Endodermal cell (in vitro differentiated cells): ENCODE measurements at regions not wholly inside any gene's neighbourhood (a gene's known extent, or its start where the extent isn't known, plus 50 kb on each side); places are given as distances from the start of the nearest gene placed in this dataset.

Experiments
- DNase-seq: peaks from one replicate; pipeline ENCODE4 v3.0.0-alpha.2; 2017
- H3K27ac ChIP-seq: 2 replicates; pipeline ENCODE4 v1.5.1; 2013; ENCODE audit warnings: mild to moderate bottlenecking, low read depth, low read length, moderate library complexity
- H3K27me3 ChIP-seq: 2 replicates; pipeline ENCODE4 v1.6.1; 2013; ENCODE audit warnings: mild to moderate bottlenecking, low read length, moderate library complexity; ENCODE audit not compliant: insufficient read depth, control insufficient read depth, poor library complexity, severe bottlenecking
- H3K36me3 ChIP-seq: 2 replicates; pipeline ENCODE4 v1.7.0; 2013; ENCODE audit warnings: mild to moderate bottlenecking, low read length, moderate library complexity; ENCODE audit not compliant: control insufficient read depth, insufficient read depth
- H3K4me1 ChIP-seq: one replicate; pipeline ENCODE4 v1.7.0; 2013; ENCODE audit warnings: low read length; ENCODE audit not compliant: control insufficient read depth, insufficient read depth
- H3K4me3 ChIP-seq: 2 replicates; pipeline ENCODE4 v1.5.1; 2013; ENCODE audit warnings: mild to moderate bottlenecking, low read length, moderate library complexity
- H3K9ac ChIP-seq: 2 replicates; pipeline ENCODE4 v1.6.1; 2013; ENCODE audit warnings: mild to moderate bottlenecking, low read length, moderate library complexity; ENCODE audit not compliant: poor library complexity, severe bottlenecking; ENCODE audit errors: extremely low read depth
- H3K9me3 ChIP-seq: 2 replicates; pipeline ENCODE4 v1.6.1; 2013; ENCODE audit warnings: mild to moderate bottlenecking, low read length, moderate library complexity; ENCODE audit not compliant: control insufficient read depth
- H3K27ac Mint-ChIP-seq: 2 replicates; pipeline ENCODE4 v1.8.0; 2020; ENCODE audit warnings: mixed read lengths
- H3K27me3 Mint-ChIP-seq: 2 replicates; pipeline ENCODE4 v1.8.0; 2021; ENCODE audit warnings: mild to moderate bottlenecking, mixed read lengths; ENCODE audit not compliant: insufficient read depth
- H3K36me3 Mint-ChIP-seq: 2 replicates; pipeline ENCODE4 v1.8.0; 2020; ENCODE audit warnings: low read depth, mixed read lengths
- H3K4me1 Mint-ChIP-seq: 2 replicates; pipeline ENCODE4 v1.8.0; 2020; ENCODE audit warnings: mixed read lengths
- H3K4me3 Mint-ChIP-seq: 2 replicates; pipeline ENCODE4 v1.8.0; 2020; ENCODE audit warnings: mild to moderate bottlenecking, moderate library complexity, mixed read lengths
- H3K9me3 Mint-ChIP-seq: 2 replicates; pipeline ENCODE4 v1.8.0; 2020; ENCODE audit warnings: mild to moderate bottlenecking, mixed read lengths
- CTCF ChIP-seq: fragments of 200-600 bp; sonication (generic); conservative IDR thresholded peaks from 2 replicates; pipeline ENCODE4 v1.5.0; 2021; ENCODE audit warnings: antibody characterized with exemption, mild to moderate bottlenecking
- WGBS, 2 experiments: methylation state at CpG; one replicate each; pipeline versions ENCODE4 v1.1.5 to v1.1.7; 2013; ENCODE audit warnings: missing lambda C conversion rate in 2 of 2, mixed read lengths in 1 of 2; ENCODE audit not compliant: insufficient coverage in 1 of 2, insufficient read length in 1 of 2; 5-methylcytosine and 5-hydroxymethylcytosine counted together

- H3K4me3 ChIP-seq: no peak overlapping the region
- Mint-ChIP-seq H3K27me3 (peaks cover 6% of the 10 kb centered on the region), H3K27ac (no peak overlapping the region), H3K4me1 (peaks cover under 1% of the 10 kb centered on the region), H3K4me3 (no peak overlapping the region), H3K9me3 (peaks cover 12% of the 10 kb centered on the region), H3K36me3 (peaks cover 27% of the 10 kb centered on the region)
- no peak for TF ChIP-seq CTCF
- peaks cover 10% of the 10 kb centered on the region for H3K36me3 ChIP-seq
- DNase-seq: no peak
- no peak overlapping the region for H3K27ac ChIP-seq
- WGBS, 2 experiments: 94 to 95% methylated on average over 3 to 5 of the region's 5 CpGs
- H3K4me1 ChIP-seq: no peaks in the 10 kb centered on the region
- no peaks in the 10 kb centered on the region for H3K27me3 ChIP-seq
- H3K9me3 ChIP-seq: peaks cover 20% of the 10 kb centered on the region
- H3K9ac ChIP-seq: no peak overlapping the region
These were observed 62.9 kb upstream of the VGLL4 start for GRCh38 chr3:11706604-11707003.

- peaks cover 7% of the 10 kb centered on the region for H3K9me3 ChIP-seq
- peaks cover 21% of the 10 kb centered on the region for H3K36me3 ChIP-seq
- H3K27me3 ChIP-seq: no peaks in the 10 kb centered on the region
- H3K4me3 ChIP-seq: no peak overlapping the region
- H3K9me3 Mint-ChIP-seq: peaks cover 7% of the 10 kb centered on the region
- H3K4me1 ChIP-seq: no peaks in the 10 kb centered on the region
- peaks cover 30% of the 10 kb centered on the region for H3K36me3 Mint-ChIP-seq
- no peak for DNase-seq
- no peak overlapping the region for H3K9ac ChIP-seq
- peak overlapping the region; percentile 65 for H3K27ac Mint-ChIP-seq
- TF ChIP-seq CTCF: no peak
- no peak overlapping the region for H3K4me3 Mint-ChIP-seq
- 87 to 88% methylated on average over 25 to 27 of the region's 27 CpGs for WGBS, 2 experiments
- H3K27me3 Mint-ChIP-seq: peaks cover 6% of the 10 kb centered on the region
- no peak overlapping the region for H3K27ac ChIP-seq
- no peaks in the 10 kb centered on the region for H3K4me1 Mint-ChIP-seq
These were observed 61.3 kb upstream of the VGLL4 start for GRCh38 chr3:11705049-11705448.

- Mint-ChIP-seq H3K4me3 (no peak overlapping the region), H3K4me1 (no peaks in the 10 kb centered on the region), H3K36me3 (peaks cover 28% of the 10 kb centered on the region), H3K27ac (no peak overlapping the region), H3K9me3 (no peaks in the 10 kb centered on the region), H3K27me3 (peaks cover 6% of the 10 kb centered on the region)
- Histone ChIP-seq H3K9ac (no peak overlapping the region), H3K27me3 (no peaks in the 10 kb centered on the region), H3K9me3 (no peaks in the 10 kb centered on the region), H3K4me3 (no peak overlapping the region), H3K4me1 (no peaks in the 10 kb centered on the region), H3K36me3 (peaks cover 28% of the 10 kb centered on the region), H3K27ac (no peak overlapping the region)
- DNase-seq: no peak
- 93% methylated on average over 3 of the region's 4 CpGs for WGBS, 2 experiments
- no peak for TF ChIP-seq CTCF
These were observed 59.4 kb upstream of the VGLL4 start for GRCh38 chr3:11703146-11703545.
